ENCODE measurements at regions not wholly inside any gene's neighbourhood (a gene's known extent, or its start where the extent isn't known, plus 50 kb on each side); places are given as distances from the start of the nearest gene placed in this dataset.

DNA sequence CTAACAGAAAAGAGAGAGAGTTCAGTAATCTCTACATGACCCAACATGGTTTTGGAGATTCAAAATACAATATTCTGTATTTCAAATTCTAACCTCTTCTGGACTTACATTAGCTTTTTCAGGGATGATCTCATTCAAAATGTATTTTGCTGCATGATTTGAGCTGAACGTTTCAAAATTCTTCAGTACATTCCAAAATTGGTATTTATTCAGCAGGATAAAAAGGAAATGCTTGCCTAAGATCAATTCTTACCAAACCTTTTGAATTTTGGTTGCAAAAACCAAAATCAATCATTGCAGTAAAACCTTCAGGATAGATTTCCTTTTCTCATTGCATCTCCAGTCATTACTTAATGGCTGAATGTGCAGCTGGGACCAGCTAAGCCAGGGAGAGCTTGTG, 1761.3 kb upstream of the SEL1L start:
- no peak for TF ChIP-seq ZNF350 (tag by site-specific recombination; IDR thresholded peaks at IDR 0.05)
- no peak for TF ChIP-seq REPIN1 (tag by site-specific recombination; IDR thresholded peaks at IDR 0.05; ENCODE audit: low read depth)
- no peak for TF ChIP-seq CTCF (tag by site-specific recombination; IDR thresholded peaks at IDR 0.05)
- TF ChIP-seq PRDM1 (tag by site-specific recombination; IDR thresholded peaks at IDR 0.05): no peak
- TF ChIP-seq ZNF146 (tag by site-specific recombination; IDR thresholded peaks at IDR 0.05): no peak
- no peak for TF ChIP-seq ZNF792 (tag by site-specific recombination; IDR thresholded peaks at IDR 0.05)
